LNCaP clone FGC (cell line): ENCODE measurements at regions not wholly inside any gene's neighbourhood (a gene's known extent, or its start where the extent isn't known, plus 50 kb on each side); places are given as distances from the start of the nearest gene placed in this dataset.
A peak's percentile ranks its signal among the peaks of the same experiment; 100 is the strongest.
"Not testable (repeated sequence)": the region's sequence is repeated elsewhere in the genome, so short reads cannot be mapped to it uniquely, and the experiment has no call there.

ENCODE experiments used
- DNase-seq: peaks from one replicate; pipeline ENCODE4 v3.0.0-alpha.2; 2011; ENCODE audit warnings: low read depth
- H3K4me3 ChIP-seq: 2 replicates; pipeline ENCODE4 v1.5.1; 2011; ENCODE audit warnings: mild to moderate bottlenecking, low read depth, low read length, control low read depth

DNA sequence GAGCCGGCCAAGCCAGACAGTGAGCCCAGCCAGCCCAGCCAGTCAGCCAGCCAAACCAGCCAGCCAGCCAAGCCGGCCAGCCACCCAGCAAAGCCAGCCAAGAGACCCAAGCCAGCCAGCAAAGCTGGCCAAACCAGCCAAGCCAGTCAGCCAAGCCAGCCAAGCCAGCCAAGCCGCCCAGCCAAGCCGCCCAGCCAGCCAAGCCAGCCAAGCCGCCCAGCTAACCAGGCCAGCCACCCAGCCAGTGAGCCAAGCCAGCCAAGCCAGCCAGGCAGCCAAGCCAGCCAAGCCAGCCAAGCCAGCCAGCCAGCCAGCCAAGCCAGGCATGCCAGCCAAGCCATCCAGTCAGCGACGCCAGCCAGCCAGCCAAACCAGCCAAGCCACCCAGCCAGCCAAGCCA is 1596.9 kb downstream of the RPIA start:
- H3K4me3 ChIP-seq, DNase-seq: not testable (repeated sequence)

DNA sequence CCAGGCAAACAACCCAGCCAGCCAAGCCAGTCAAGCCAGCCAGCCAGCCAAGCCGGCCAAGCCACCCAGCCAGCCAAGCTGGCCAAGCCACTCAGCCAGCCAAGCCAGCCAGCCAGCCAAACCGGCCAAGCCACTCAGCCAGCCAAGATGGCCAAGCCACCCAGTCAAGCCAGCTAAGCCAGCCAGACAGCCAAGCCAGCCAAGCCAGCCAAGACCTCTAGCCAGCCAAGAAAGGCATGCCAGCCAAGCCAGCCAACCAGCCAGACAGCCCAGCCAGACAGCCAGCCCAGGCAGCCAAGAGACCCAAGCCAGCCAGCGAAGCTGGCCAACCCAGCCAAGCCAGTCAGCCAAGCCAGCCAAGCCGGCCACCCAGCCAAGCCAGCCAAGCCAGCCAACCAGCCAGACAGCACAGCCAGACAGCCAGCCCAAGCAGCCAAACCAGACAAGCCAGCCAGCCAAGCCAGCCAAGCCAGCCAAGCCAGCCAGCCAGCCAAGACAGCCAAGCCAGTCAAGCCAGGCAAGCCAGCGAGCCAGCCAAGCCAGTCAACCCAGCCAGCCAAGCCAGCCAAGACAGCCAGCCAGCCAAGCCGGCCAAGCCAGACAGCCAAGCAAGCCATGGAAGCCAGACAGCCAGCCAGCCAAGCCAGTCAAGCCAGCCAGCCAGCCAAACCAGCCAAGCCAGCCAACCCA is 1598.0 kb downstream of the RPIA start:
- H3K4me3 ChIP-seq, DNase-seq: not testable (repeated sequence)

DNA sequence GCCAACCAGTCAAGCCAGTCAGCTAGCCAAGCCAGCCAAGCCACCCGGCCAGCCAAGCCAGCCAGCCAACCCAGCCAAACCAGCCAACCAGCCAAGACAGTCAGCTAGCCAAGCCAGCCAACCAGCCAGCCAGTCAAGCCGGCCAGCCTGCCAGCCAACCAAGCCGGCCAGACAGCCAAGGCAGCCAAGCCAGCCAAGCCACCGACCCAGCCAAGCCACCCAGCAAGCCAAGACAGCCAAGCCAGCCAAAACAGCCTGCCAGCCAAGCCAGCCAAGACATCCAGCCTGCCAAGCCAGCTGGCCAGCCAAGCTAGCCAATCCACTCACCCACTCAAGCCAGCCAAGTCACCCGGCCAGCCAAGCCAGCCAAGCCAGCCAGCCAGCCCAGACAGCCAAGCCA is 1599.2 kb downstream of the RPIA start:
- not testable (repeated sequence) for H3K4me3 ChIP-seq, DNase-seq

DNA sequence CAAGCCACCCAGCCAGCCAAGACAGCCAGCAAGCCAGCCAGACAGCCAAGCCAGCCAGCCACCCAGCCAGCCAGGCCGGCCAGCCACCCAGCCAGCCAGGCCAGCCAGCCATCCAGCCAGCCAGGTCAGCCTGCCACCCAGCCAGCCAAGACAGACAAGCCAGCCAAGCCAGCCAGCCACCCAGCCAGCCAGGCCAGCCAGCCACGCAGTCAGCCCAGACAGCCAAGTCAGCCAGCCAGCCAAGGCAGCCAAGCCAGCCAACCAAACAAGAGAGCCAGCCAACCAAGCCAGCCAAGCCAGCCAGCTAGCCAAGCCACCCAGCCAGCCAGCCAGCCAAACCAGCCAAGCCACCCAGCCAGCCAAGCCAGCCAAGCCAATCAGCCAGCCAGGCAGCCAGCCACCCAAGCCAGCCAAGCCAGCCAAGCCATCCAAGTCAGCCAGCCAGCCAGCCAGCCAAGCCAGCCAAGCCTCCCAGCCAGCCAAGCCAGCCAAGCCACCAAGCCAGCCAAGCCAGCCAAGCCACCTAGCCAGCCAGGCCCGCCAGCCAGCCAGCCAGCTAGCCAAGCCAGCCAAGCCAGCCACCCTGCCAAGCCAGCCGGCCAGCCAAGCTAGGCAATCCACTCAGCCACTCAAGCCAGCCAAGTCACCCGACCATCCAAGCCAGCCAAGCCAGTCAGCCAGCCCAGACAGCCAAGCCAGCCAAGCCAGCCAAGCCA is 1599.9 kb downstream of the RPIA start:
- H3K4me3 ChIP-seq, DNase-seq: not testable (repeated sequence)

DNA sequence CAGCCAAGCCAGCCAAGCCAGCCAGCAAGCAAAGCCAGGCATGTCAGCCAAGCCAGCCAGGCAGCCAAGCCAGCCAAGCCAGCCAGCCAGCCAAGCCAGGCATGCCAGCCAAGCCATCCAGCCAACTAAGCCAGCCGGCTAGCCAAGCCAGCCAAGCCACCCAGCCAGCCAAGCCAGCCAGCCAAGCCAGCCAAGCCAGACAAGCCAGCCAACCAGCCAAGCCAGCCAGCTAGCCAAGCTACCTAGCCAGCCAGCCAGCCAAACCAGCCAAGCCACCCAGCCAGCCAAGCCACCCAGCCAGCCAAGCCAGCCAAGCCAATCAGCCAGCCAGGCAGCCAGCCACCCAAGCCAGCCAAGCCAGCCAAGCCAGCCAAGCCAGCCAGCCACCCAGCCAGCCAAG is 1600.5 kb downstream of the RPIA start:
- H3K4me3 ChIP-seq, DNase-seq: not testable (repeated sequence)

DNA sequence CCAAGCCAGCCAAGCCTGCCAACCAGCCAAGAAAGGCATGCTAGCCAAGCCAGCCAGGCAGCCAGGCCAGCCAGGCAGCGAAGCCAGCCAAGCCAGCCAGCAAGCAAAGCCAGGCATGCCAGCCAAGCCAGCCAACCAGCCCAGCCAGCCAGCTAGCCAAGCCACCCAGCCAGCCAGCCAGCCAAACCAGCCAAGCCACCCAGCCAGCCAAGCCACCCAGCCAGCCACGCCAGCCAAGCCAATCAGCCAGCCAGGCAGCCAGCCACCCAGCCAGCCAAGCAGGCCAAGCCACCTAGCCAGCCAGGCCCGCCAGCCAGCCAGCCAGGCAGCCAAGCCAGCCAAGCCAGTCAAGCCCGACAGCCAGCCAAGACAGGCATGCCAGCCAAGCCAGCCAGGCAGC is 1601.0 kb downstream of the RPIA start:
- not testable (repeated sequence) for DNase-seq, H3K4me3 ChIP-seq

DNA sequence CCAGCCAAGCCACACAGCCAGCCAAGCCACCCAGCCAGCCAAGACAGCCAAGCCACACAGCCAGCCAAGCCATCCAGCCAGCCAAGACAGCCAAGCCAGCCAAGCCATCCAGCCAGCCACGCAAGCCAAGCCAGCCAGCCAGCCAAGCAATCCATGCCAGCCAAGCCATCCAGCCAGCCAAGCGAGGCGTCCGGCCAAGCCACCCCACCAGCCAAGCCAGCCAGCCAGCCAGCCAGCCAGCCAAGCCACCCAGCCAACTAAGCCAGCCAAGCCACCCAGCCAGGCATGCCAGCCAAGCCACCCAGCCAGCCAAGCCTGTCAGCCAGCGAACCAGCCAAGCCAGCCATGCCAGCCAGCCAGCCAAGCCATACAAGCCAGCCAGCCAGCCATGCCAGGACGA is 1601.8 kb downstream of the RPIA start:
- not testable (repeated sequence) for H3K4me3 ChIP-seq, DNase-seq

DNA sequence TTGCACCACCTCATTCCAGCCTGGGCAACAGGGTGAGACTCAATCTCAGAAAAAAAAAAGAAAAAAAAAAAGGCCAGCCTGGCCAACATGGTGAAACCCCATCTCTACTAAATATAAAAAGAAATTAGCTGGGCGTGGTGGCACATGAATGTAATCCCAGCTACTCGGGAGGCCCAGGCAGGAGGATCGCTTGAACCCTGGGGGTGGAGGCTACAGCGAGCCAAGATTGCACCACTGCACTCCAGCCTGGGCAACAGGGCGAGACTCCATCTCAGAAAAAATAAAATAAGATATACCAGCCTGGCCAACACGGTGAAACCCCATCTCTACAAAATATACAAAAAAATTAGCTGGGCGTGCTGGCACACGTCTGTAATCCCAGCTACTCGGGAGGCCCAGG is 1602.3 kb downstream of the RPIA start:
- DNase-seq, result not testable (repeated sequence)

DNA sequence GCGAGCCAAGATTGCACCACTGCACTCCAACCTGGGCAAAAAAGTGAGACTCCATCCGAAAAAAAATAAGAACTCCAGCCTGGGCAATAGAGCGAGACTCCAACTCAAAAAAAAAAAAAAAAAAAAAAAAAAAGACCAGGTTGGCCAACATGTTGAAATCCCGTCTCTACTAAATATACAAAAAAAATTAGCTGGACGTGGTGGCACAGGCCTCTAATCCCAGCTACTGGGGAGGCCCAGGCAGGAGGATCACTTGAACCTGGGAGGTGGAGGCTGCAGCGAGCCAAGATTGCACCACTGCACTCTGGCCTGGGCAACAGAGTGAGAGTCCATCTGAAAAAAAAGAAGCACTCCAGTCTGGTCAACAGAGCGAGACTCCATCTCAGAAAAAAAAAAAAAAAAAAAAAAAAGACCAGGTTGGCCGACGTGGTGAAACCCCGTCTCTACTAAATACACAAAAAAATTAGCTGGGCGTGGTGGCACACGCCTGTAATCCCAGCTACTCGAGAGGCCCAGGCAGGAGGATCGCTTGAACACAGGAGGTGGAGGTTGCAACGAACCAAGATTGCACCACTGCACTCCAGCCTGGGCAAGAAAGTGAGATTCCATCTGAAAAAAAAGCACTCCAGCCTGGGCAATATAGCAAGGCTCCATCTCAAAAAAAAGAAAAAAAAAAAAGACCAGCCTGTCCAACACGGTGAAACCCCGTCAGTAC is 1603.7 kb downstream of the RPIA start:
- not testable (repeated sequence) for DNase-seq, H3K4me3 ChIP-seq

More for the DNA sequence above, 1602.3 kb downstream of the RPIA start:
- H3K4me3 ChIP-seq, result not testable (repeated sequence)

DNA sequence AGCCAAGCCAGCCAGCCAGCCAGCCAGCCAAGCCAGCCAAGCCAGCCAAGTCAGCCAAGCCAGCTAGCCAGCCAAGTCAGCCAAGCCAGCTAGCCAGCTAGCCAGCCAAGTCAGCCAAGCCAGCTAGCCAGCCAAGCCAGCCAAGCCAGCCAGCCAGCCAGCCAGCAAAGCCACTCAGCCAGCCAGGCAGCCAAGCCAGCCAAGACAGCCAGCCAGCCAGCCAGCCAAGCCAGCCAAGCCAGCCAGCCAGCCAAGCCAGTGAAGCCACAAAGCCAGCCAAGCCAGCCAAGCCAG is 1605.0 kb downstream of the RPIA start:
- H3K4me3 ChIP-seq, DNase-seq: not testable (repeated sequence)

DNA sequence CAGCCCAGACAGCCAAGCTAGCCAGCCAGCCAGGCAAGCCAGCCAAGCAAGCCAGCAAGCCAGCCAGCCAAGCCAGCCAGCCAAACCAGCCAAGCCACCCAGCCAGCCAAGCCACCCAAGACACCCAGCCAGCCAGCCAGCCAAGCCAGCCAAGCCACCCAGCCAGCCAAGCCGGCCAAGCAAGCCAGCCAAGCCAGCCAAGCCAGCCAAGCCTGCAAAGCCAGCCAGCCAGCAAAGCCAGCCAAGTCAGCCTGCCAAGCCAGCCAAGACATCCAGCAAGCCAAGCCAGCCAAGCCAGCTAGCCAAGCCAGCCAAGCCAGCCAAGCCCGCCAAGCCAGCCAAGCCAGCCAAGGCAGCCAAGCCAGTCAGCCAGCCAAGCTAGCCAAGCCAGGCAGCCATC is 1606.2 kb downstream of the RPIA start:
- H3K4me3 ChIP-seq, DNase-seq: not testable (repeated sequence)

DNA sequence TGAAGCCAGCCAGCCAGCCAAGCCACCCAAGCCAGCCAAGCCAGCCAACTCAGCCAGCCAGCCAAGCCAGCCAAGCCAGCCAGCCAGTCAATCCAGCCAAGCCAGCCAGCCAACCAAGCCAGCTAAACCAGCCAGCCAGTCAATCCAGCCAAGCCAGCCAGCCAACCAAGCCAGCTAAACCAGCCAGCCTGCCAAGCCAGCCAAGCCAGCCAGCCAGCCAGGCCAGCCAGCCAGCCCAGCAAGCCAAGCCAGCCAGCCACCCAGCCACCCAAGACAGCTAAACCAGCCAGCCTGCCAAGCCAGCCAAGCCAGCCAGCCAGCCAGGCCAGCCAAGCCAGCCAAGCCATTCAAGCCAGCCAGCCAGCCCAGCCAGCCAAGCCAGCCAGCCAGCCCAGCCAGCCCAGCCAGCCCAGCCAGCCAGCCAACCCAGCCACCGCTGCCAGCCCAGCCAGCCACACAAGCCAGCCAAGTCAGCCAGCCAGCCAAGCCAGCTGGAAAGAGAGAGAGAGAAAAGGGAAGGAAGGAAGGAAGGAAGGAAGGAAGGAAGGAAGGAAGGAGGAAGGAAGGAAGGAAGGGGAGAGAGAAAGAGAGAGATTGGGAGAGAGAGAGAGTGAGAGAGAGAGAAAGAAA is 1606.8 kb downstream of the RPIA start:
- not testable (repeated sequence) for H3K4me3 ChIP-seq, DNase-seq

DNA sequence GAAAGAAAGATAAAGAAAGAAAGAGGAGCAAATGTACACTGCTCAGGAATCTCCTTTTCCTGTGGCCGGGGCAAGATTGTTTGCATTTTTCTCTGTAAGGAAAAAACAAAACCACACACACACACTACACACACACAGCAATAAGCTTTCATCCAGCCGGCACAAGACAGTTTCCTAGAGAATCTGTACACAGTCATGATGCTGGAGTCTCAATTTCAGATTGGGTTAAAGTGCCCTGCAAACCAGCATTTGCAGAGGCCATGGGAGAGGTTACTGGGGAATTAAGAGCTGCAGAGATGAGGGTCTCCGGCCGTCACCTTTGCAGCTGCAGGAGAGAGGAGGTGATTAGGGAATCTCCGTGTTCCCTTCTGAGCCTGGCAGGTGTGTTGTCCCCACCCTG is 1607.5 kb downstream of the RPIA start:
- not testable (repeated sequence) for DNase-seq, H3K4me3 ChIP-seq

DNA sequence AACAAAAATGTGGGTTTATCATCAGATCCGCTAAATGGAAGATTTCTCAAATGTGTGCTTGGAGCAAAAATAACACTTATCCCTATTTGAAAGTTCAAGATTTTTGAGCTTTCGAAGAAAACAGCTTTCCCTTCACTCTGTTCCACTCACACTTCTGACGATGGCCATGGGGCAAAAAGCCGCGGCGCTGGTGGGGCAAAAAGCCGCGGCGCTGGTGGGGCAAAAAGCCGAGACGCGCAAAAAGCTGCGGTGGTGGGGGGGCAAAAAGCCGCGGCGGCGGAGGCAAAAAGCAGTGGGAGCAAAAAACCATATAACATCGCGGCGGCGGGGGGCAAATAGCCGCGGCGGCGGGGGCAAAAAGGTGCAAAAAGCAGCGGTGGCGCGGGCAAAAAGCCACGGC is 1631.5 kb downstream of the RPIA start:
- not testable (repeated sequence) for DNase-seq, H3K4me3 ChIP-seq

DNA sequence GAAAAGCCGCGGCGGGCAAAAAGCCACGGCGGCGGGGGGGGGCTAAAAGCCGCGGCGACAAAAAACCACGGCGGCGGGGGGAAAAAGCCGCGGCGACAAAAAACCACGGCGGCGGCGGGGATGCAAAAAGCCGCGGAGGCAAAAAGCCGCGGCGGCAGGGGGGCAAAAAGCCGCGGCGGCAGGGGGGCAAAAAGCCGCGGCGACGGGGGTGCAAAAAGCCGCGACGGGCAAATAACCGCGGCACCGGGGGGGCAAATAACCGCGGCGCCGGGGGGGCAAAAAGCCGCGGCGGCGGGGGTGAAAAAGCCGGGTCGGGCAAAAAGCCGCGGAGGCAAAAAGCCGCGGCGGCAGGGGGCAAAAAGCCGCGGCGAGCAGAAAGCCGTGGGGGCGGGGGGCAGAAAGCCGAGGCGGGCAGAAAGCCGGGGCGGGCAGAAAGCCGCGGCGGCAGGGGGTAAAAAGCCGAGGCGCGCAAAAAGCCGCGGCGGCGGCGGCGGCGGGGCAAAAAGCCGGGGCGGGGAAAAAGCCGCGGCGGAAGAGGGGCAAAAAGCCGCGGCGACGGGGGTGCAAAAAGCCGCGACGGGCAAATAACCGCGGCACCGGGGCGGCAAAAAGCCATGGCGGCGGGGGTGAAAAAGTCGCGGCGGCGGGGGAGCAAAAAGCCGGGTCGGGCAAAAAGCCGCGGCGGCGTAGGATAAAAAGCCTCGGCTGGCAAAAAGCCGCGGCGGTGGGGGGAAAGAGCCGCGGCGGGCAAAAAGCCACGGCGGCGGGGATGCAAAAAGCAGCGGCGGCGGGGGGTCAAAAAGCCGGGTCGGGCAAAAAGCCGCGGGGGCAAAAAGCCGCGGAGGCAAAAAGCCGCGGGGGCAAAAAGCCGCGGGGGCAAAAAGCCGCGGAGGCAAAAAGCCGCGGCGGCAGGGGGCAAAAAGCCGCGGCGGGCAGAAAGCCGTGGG is 1632.4 kb downstream of the RPIA start:
- not testable (repeated sequence) for DNase-seq
- peak overlapping the region; percentile 28; the same call in 1 of the 2 replicates for H3K4me3 ChIP-seq

DNA sequence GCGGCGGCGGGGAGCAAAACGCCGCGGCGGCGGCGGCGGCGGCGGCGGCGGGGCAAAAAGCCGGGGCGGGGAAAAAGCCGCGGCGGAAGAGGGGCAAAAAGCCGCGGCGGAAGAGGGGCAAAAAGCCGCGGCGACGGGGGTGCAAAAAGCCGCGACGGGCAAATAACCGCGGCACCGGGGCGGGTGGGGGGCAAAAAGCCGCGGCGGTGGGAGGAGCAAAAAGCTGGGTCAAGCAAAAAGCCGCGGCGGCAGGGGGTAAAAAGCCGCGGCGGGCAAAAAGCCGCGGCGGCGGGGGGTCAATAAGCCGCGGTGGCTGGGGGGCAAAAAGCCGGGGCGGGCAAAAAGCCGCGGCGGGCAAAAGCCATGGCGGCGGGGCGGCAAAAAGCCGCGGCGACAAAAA is 1633.2 kb downstream of the RPIA start:
- not testable (repeated sequence) for DNase-seq, H3K4me3 ChIP-seq

DNA sequence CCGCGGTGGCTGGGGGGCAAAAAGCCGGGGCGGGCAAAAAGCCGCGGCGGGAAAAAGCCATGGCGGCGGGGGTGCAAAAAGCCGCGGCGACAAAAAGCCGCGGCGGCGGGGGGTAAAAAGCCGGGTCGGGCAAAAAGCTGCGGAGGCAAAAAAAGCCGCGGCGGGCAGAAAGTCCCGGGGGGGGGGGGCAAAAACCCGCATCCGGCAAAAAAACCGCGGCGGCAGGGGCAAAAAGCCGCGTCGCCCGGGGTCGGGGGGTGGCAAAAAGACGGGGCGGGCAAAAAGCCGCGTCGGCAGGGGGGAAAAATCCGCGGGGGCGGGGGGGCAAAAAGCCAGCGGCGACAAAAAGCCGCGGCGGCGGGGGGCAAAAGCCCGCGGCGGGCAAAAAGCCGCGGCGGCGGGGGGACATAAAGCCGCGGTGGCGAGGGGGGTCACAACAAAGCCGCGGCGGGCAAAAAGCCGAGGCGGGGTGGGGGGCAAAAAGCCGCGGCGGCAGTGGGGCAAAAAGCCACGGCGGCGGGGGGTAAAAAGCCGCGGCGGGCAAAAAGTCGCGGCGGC is 1634.4 kb downstream of the RPIA start:
- H3K4me3 ChIP-seq, DNase-seq: not testable (repeated sequence)

DNA sequence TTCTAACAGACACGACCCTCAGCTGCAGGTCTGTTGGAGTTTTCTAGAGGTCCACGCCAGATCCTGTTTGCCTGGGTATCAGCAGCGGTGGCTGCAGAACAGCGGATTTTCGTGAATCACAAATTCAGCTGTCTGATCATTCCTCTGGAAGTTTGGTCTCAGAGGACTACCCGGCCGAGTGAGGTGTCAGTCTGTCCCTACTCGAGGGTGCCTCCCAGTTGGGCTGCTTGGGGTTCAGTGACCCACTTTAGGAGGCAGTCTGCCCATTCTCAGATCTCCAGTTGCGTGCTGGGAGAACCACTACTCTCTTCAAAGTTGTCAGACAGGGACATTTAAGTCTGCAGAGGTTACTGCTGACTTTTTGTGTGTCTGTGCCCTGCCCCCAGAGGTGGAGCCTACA is 1664.1 kb downstream of the RPIA start:
- not testable (repeated sequence) for H3K4me3 ChIP-seq, DNase-seq
